GM12873 (cell line): ENCODE measurements at regions not wholly inside any gene's neighbourhood (a gene's known extent, or its start where the extent isn't known, plus 50 kb on each side); places are given as distances from the start of the nearest gene placed in this dataset.
A peak's percentile ranks its signal among the peaks of the same experiment; 100 is the strongest.

ENCODE experiments used
- TF ChIP-seq, protein P1 (sequence below): IDR thresholded peaks from 2 replicates; pipeline ENCODE4 v1.5.1; 2012; ENCODE audit warnings: low read depth, mild to moderate bottlenecking, moderate library complexity, low read length, control low read depth; ENCODE audit not compliant: insufficient read depth; ENCODE audit errors: missing control alignments

DNA sequence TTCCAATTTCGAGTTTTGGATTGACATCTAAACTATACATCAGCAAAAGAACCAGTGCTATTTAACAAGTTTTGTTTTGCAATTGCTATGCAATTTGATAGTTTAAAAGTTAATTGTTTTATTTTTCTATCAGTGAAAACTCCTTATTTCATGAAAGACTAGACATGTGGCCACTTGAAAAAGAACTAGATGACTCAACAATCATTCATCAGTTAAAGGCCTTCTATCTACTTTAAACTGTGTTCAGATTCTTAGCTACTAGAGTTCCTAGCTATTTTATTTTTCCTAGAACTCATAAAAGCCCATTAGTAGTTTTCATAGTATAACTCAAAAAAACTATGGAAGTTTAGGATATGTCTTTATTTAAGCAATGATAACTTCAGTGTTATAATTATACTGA, 104.6 kb upstream of the LSM8 start:
- TF ChIP-seq, protein P1, sequence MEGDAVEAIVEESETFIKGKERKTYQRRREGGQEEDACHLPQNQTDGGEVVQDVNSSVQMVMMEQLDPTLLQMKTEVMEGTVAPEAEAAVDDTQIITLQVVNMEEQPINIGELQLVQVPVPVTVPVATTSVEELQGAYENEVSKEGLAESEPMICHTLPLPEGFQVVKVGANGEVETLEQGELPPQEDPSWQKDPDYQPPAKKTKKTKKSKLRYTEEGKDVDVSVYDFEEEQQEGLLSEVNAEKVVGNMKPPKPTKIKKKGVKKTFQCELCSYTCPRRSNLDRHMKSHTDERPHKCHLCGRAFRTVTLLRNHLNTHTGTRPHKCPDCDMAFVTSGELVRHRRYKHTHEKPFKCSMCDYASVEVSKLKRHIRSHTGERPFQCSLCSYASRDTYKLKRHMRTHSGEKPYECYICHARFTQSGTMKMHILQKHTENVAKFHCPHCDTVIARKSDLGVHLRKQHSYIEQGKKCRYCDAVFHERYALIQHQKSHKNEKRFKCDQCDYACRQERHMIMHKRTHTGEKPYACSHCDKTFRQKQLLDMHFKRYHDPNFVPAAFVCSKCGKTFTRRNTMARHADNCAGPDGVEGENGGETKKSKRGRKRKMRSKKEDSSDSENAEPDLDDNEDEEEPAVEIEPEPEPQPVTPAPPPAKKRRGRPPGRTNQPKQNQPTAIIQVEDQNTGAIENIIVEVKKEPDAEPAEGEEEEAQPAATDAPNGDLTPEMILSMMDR: no peak

DNA sequence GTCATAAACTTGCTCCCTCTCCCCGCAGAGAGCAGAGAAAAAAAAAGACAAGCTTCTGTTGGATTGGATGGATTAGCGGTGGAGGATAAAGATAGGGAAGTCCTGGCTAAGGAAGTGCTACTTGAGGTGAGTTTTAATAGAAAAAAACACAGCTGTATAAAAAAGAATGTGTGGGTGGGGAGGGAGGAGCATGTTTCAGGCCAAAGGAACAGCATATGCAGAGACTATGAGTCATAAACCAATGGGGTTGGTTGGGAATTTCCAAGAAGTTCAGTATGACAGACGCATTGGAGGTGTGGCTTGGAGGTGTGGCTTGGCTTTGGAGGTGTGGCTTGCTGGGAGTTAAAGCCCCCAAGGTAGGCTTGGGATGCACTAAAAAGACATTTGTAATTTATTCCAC, 103.0 kb upstream of the LSM8 start:
- TF ChIP-seq, protein P1: no peak

DNA sequence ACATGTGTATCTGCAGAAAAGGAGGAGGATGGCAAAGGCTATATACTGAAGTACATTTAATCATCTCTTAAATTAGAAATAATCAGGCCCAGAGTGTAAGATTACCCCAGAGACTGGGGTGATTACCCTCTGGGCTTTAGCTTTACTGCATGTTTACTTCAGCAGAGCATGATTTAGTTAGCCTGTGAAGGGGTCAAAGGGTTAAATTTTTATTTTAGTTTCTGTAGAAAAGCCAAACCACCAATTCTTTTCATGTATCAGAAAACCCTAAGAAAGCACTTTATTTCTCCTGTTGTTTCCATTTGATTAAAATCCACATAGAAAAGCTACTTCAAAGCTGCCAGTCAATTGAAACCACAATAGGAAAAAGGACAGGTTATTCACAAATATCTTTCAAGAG, 101.5 kb upstream of the LSM8 start:
- TF ChIP-seq, protein P1: no peak

DNA sequence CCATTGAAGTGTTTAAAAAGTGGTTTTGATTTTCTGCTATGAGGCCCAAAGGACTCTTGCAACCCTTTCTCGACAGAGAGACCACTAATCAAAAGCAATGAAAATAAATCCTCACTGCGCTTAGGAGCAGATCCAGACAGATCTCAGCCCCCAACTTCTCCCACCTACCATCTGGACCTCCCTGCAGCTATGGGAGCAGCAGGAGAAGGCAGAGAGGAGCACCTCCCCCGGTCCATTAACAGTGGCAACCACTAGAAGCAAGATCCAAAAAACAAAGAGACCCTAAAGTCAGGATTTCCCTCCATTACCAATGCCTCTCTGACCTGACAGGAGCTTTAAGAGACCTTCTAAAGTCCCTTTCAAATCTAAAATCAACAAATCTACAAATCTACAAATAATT, 99.0 kb upstream of the LSM8 start:
- TF ChIP-seq, protein P1: no peak

DNA sequence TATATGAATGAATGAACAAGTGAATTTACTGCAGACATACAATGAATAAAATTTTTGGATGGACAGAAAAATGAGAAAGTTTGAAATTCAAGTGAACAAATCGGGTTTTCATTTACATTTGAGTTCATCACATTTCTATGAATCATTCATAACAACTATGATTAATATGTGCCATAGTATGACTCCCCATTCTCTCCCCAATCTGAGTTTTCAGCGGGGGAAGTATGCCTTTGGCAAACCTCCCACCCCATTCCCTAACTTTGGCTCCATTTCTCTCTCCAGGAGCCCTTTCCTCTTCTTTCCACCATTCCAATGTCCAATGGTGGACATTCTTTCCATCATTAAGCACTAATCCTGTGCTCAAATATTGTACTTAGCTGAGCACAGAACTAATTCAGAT, 96.8 kb upstream of the LSM8 start:
- TF ChIP-seq, protein P1: no peak

DNA sequence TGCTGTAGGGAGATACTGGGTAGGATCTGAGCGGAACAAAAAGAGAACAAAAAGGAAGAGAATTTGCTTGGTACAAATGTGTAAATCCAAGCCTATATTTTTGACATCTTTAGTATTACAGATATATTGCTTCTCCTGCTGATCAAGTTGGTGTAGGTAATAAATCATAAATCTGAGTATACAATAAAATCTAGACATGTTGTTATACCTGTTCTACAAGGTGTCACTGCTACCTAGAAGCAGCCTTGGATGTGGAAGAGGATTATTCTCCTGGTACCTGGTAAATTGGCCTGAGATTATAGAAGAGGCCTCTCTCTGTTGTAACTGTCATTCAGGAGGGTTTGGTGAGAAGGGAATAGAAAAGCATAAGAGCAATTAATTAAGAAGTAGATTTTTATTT, 89.9 kb upstream of the LSM8 start:
- TF ChIP-seq, protein P1: no peak

DNA sequence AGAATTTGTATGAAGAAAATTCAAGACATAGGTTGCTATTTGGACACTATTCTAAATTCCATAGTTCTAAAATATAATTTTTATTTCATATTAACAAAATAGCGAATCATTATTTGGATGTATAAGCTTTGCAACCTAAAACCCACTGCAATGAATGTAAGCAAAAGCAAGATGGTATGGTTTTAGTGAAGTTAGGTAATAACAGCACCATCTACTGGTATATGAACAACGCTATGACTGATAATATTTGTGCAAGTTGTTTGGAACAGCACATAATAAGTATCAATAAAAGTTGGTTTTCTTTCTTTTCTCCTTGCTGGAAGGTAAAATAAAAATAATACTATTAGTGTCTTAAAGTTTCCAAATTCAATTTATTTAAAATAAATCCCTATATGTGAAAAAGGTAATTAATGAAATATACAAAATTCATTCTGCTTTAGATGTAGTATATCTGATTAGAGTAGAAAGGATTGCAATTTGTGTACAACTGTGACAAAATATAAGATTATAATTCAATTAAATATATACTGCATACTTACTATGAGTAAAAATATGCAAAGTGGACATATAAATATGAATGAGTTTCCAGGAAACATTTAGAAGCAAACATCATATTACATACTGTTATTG, 79.0 kb upstream of the LSM8 start:
- TF ChIP-seq, protein P1: peak; percentile 50
